Naive B cell (primary cell): ENCODE measurements at regions not wholly inside any gene's neighbourhood (a gene's known extent, or its start where the extent isn't known, plus 50 kb on each side); places are given as distances from the start of the nearest gene placed in this dataset.

Experiments
- ATAC-seq, 2 donors: fragments of 150-1000 bp; cut with Tn5 transposase; 2 replicates each; pipeline ENCODE4 v1.10.0; 2021; ENCODE audit warnings: low read depth in 2 of 2, mild to moderate bottlenecking in 2 of 2, moderate library complexity in 2 of 2
- DNase-seq: peaks from one replicate; pipeline ENCODE4 v3.0.0; 2022
- H3K27ac Mint-ChIP-seq, 6 donors: one replicate each; pipeline ENCODE4 v1.8.0; 2020 to 2022; ENCODE audit warnings: mild to moderate bottlenecking in 6 of 6, mixed read lengths in 6 of 6, moderate library complexity in 5 of 6, inconsistent platforms in 2 of 6
- H3K27me3 Mint-ChIP-seq, 3 donors: one replicate each; pipeline ENCODE4 v1.8.0; 2021 to 2022; ENCODE audit warnings: mixed read lengths in 3 of 3, mild to moderate bottlenecking in 1 of 3
- H3K36me3 Mint-ChIP-seq, 2 donors: one replicate each; pipeline ENCODE4 v1.8.0; 2020 to 2022; ENCODE audit warnings: mixed read lengths in 2 of 2, inconsistent platforms in 1 of 2, mild to moderate bottlenecking in 1 of 2
- H3K4me1 Mint-ChIP-seq, 3 donors: one replicate each; pipeline ENCODE4 v1.8.0; 2020 to 2022; ENCODE audit warnings: mixed read lengths in 3 of 3, inconsistent platforms in 1 of 3, mild to moderate bottlenecking in 1 of 3, moderate library complexity in 1 of 3
- H3K4me3 Mint-ChIP-seq, 8 donors: one replicate each; pipeline ENCODE4 v1.8.0; 2020 to 2022; ENCODE audit warnings: mild to moderate bottlenecking in 8 of 8, mixed read lengths in 8 of 8, moderate library complexity in 8 of 8, inconsistent platforms in 2 of 8
- H3K9me3 Mint-ChIP-seq, 7 donors: one replicate each; pipeline ENCODE4 v1.8.0; 2020 to 2022; ENCODE audit warnings: mixed read lengths in 7 of 7, mild to moderate bottlenecking in 5 of 7, inconsistent platforms in 2 of 7, moderate library complexity in 1 of 7

DNA sequence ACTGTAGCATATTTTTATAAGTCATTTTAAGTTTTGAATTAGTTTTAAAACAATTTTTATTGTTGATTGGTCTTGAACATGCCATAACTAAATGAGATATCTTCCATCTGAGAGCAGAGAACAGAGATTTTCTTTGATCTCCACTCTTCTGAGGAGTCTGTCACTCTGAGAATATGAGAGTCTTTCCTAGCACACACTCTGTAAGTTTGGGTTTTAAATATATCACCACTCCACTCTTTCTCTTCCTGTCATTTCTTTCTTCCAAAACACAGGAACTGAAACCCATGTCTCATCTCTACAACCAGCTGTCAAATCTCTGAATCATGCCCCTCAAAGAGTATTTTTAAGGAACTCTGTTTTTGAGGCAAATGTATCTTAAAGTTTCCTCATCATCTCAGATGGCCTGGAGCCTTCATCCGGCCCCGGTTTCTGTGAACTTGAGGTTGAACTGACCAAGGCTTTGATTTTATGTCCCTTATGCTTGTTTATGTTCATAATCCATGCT, 698.2 kb upstream of the SGCG start:
- Mint-ChIP-seq H3K27me3 (no peaks in the 10 kb centered on the region), H3K4me1 (peaks cover 0 to 4% (median 0%) of the 10 kb centered on the region in 3 donors), H3K27ac (no peak overlapping the region), H3K9me3 (peaks cover 0 to 10% (median 4%) of the 10 kb centered on the region in 7 donors), H3K36me3 (no peaks in the 10 kb centered on the region), H3K4me3 (no peak overlapping the region)
- ATAC-seq (no peak), DNase-seq (no peak)

DNA sequence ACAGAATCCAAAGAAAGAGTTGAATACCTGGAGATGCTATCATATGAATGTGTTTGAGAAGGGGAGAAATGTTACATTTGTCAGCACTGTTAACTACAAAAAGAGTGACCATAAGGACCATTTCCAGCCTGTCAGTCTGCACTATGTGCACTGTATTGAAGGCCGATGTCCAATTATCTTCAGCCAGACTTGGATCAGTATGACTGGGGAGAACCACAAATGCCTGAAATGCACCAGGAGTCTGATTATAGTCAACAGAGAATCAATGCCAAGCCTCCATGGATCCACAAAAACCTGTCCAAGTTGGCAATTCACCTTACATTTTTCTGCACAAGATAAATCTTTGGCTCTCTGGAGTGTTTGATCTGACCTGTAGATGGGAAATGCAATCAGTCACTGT, 697.5 kb upstream of the SGCG start:
- no peaks in the 10 kb centered on the region for H3K36me3 Mint-ChIP-seq
- no peak overlapping the region for H3K27ac Mint-ChIP-seq
- H3K4me3 Mint-ChIP-seq, result no peak overlapping the region
- no peak for ATAC-seq
- peaks cover 0 to 10% (median 4%) of the 10 kb centered on the region in 7 donors for H3K9me3 Mint-ChIP-seq
- H3K27me3 Mint-ChIP-seq, result no peaks in the 10 kb centered on the region
- DNase-seq, result no peak
- H3K4me1 Mint-ChIP-seq, result peaks cover 0 to 4% (median 0%) of the 10 kb centered on the region in 3 donors

DNA sequence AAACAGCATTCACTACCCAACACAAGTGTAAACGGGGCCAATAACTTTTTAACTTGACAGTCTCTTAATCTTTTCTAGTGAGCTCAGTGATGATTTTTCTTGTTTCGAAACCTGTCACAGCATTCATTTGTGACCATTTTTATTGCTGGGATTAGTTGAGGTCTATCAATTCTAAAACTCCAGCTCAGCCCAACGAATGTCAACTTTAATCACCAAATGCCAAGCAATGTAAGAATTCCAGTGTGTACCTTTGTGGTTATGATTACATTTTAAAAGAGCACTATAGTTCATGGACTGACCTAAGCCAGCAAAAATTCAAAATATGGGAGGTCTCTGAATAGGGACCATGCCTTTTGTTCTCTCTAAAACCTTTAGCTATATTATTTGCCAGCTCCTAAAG, 694.3 kb upstream of the SGCG start:
- no peak overlapping the region for H3K4me3 Mint-ChIP-seq
- no peak overlapping the region for H3K27ac Mint-ChIP-seq
- H3K36me3 Mint-ChIP-seq, result no peaks in the 10 kb centered on the region
- H3K27me3 Mint-ChIP-seq, result no peaks in the 10 kb centered on the region
- DNase-seq (no peak), ATAC-seq (no peak)
- H3K4me1 Mint-ChIP-seq, result peaks cover 0 to 4% (median 0%) of the 10 kb centered on the region in 3 donors
- H3K9me3 Mint-ChIP-seq, result peaks cover 0 to 6% (median 2%) of the 10 kb centered on the region in 7 donors

DNA sequence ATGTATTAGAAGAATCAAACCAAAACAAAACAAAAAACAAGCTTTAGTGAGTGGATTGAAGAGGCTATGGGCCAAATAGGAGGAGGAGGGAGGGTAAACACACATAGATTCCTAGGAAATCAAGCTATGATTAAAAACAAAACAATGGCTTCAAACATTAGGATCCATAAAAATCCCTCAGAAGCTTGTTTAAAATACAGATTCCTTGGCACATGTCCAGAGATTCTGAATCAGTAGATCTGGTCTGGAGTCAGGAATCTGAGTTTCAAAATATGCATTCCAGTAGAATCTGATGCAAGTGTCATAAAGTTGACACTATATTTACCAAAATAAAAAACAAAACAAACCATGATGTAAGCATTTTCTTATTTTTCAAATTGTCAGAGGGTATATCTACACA, 692.8 kb upstream of the SGCG start:
- ATAC-seq (no peak), DNase-seq (no peak)
- Mint-ChIP-seq H3K4me3 (no peak overlapping the region), H3K27me3 (no peaks in the 10 kb centered on the region), H3K9me3 (peaks cover 0 to 7% (median 1%) of the 10 kb centered on the region in 7 donors), H3K36me3 (no peaks in the 10 kb centered on the region), H3K27ac (no peak overlapping the region), H3K4me1 (no peaks in the 10 kb centered on the region)

DNA sequence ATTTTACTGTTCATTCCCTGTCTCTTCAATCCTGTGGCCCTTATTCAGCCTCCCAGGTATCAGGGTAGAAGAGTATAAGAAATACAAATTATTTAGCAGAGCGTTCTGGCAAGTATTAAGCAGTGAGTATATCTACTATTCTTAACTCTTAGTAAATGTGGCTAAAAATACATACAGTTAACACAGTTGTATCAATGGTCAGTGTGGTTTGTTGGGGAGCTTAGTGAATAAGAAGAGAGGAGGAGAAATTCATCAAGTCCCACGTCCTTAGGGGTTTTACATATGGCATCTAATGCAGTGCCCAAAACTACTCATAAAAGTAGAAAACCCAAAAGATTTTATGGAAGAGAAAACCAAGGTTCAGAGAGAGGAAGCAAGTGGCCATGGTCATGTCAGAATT, 691.0 kb upstream of the SGCG start:
- H3K27me3 Mint-ChIP-seq, result no peaks in the 10 kb centered on the region
- DNase-seq (no peak), ATAC-seq (no peak)
- H3K36me3 Mint-ChIP-seq, result no peaks in the 10 kb centered on the region
- H3K4me1 Mint-ChIP-seq, result no peaks in the 10 kb centered on the region
- no peak overlapping the region for H3K4me3 Mint-ChIP-seq
- no peak overlapping the region for H3K27ac Mint-ChIP-seq
- peaks cover 0 to 15% (median 7%) of the 10 kb centered on the region in 7 donors for H3K9me3 Mint-ChIP-seq

DNA sequence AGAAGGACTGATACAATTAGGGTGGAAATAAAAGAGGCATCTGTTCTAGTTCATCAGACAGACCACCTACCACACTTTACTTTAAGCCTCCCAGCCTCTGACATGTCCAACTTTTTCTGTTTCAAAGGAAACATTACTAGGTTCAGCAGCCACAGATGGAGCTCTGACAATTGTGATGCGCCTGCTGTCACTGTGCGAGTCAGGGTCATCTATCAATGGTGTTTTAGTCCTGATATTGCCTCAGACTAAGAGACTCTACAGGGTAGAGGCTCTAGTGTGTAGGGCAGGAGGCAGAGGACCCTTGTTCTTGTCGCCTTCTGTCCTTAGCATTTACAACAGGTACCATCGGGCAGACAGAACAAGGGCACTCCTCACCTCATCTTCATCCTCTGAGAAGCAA, 685.0 kb upstream of the SGCG start:
- no peaks in the 10 kb centered on the region for H3K36me3 Mint-ChIP-seq
- no peak for DNase-seq
- H3K27ac Mint-ChIP-seq, result peak overlapping the region in 1 of 6 donors; percentile 51
- H3K4me3 Mint-ChIP-seq, result no peak overlapping the region
- H3K9me3 Mint-ChIP-seq, result peaks cover 0 to 15% (median 7%) of the 10 kb centered on the region in 7 donors
- ATAC-seq, result no peak
- H3K4me1 Mint-ChIP-seq, result no peaks in the 10 kb centered on the region
- H3K27me3 Mint-ChIP-seq, result no peaks in the 10 kb centered on the region

DNA sequence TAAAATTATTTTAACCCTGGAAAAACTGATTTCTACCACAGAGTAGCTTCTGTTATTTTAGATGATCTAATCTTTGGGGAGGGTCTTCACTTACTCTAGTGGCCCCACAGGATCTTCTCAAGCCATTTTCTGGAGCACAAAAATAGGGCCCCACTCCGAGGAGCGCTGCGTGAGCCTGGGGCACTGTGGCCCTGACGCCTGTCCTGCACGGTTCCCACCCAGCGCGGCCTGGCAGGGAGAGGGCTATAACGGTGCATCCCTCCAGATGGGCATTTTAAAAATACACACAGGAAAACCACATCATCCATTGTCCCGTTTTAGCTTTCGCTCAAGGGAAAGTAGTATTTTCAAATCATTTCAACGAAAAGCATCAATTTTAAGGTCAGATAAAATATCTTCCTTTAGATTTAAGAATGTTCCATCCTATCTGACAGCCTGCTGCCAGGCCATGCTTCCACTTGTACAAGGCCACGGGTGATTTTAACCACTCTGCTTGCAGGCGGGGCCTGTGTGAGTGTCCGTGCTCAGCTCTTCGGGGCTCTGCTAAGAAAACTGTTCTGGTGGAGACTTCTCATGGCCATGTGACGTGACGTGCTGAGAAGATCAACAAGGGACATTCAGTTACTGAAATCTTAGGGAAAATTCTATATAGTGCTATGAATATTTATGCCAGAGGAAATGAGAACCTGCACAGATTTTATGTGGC, 683.8 kb upstream of the SGCG start:
- no peak for DNase-seq
- H3K36me3 Mint-ChIP-seq, result no peaks in the 10 kb centered on the region
- H3K27me3 Mint-ChIP-seq, result no peaks in the 10 kb centered on the region
- no peak overlapping the region for H3K27ac Mint-ChIP-seq
- ATAC-seq, result no peak
- no peaks in the 10 kb centered on the region for H3K4me1 Mint-ChIP-seq
- no peak overlapping the region for H3K4me3 Mint-ChIP-seq
- H3K9me3 Mint-ChIP-seq, result peaks cover 2 to 10% (median 6%) of the 10 kb centered on the region in 7 donors

DNA sequence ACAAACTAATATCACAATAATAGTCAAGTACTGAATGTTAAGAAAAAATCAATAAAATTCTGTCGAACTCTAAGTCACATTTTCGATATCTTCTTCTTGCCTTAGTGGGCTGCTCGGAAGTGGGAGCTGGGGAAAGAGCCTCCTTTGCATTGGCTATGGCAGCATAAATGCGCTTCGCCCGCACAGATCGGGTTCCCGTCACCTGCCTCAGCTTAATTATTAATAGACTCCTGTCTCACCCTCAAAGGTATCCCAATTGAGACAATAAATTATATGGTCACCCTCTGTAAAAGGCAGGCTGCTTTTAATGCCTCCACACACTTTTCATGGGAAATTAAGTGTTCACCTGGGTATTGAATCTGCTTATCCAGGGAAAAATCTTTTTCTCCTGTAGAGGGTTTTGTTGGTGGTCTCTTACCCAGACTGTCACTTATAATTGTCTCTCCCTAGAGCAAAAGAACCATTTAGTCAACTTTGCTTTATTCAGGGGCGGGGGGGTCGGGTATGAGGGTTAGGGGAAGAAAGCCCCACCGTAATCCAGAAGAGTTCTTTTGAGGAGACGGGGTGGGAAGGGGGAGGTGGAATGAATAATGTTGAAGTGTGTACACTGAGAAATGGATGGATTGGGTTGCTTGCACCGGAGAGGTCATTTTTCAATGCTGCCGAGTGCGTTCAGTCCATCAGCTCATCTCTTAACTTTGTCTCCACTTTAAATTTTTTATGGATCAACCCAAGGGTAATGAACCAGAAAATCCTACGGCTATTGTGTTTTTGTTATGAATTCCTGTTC, 682.6 kb upstream of the SGCG start:
- Mint-ChIP-seq H3K9me3 (peaks cover 2 to 10% (median 6%) of the 10 kb centered on the region in 7 donors), H3K36me3 (no peaks in the 10 kb centered on the region), H3K4me1 (no peaks in the 10 kb centered on the region), H3K27ac (no peak overlapping the region), H3K4me3 (no peak overlapping the region), H3K27me3 (no peaks in the 10 kb centered on the region)
- DNase-seq, result no peak
- no peak for ATAC-seq

DNA sequence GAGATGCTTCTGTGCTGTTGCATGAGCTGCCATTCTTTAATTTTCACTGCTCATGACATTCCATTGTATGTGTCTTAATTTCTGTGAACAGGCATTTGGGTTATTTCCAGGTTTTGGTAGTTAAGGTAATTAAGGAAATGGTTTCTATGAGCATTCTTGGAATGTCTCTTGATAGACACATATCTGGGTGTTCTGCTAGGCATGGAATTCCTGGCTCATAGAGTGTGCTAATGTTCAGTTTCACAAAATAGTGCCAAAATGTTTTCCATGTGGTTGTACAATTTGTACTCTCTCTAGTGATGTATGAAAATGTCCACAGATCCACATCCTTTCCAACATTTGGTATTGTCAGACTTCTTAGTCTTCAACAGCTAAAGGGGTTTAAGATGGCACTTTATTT, 680.9 kb upstream of the SGCG start:
- Mint-ChIP-seq H3K36me3 (no peaks in the 10 kb centered on the region), H3K4me3 (no peak overlapping the region), H3K9me3 (peaks cover 0 to 5% (median 2%) of the 10 kb centered on the region in 7 donors), H3K27me3 (no peaks in the 10 kb centered on the region), H3K4me1 (no peaks in the 10 kb centered on the region), H3K27ac (no peak overlapping the region)
- ATAC-seq (no peak), DNase-seq (no peak)

DNA sequence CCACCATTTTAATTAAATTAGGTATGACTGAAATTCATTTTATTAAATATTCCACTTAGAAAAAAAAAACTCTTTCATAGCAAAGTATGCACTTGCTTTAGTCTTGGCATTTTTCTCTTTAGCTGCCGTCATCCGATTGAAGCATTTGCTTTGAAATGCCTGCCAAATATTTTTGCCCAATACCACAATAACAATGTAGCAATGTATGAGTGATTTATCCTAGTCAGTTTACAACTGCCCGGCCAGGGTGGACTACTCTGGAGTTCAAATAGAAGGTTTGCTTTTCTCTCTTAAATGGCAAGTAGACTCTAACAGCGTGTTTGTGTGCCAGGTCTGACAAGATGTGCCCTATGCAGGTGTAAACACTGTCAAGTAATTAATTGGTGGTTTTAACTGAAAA, 675.3 kb upstream of the SGCG start:
- DNase-seq (no peak), ATAC-seq (no peak)
- H3K27ac Mint-ChIP-seq, result no peak overlapping the region
- H3K4me3 Mint-ChIP-seq, result no peak overlapping the region
- no peaks in the 10 kb centered on the region for H3K4me1 Mint-ChIP-seq
- H3K27me3 Mint-ChIP-seq, result no peaks in the 10 kb centered on the region
- H3K36me3 Mint-ChIP-seq, result no peaks in the 10 kb centered on the region
- H3K9me3 Mint-ChIP-seq, result peaks cover 0 to 10% (median 0%) of the 10 kb centered on the region in 7 donors

DNA sequence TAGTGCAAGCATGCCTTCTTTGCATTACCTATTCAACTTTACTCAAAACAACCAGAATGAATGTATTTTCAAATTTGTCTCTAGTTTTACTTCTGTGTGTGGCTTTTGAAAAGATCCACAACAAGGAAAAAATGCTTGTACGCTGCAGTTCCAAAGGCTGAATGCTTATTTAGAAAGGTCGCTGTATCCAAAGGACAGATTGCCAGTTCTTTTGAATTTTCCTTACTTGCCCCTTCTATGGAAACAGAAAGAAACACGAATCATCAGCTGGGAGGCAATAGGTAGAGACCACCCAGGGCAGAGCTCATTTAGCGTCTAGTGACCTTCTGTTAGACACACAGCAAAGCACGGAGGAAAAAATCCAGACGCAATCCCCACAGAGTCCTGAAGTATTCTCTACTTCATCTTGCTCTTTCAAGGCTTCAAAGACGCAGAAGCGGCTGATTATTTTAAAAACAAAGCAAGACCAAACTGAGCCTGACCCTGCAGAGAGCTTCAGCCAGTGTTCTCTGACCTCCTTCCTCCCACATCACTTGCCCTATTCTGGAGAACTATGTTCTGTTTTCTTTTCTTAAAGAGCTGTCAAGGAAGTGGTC, 674.6 kb upstream of the SGCG start:
- peaks cover 0 to 9% (median 0%) of the 10 kb centered on the region in 7 donors for H3K9me3 Mint-ChIP-seq
- no peaks in the 10 kb centered on the region for H3K36me3 Mint-ChIP-seq
- H3K27ac Mint-ChIP-seq, result no peak overlapping the region
- ATAC-seq (no peak), DNase-seq (no peak)
- H3K4me3 Mint-ChIP-seq, result no peak overlapping the region
- no peaks in the 10 kb centered on the region for H3K4me1 Mint-ChIP-seq
- H3K27me3 Mint-ChIP-seq, result no peaks in the 10 kb centered on the region

DNA sequence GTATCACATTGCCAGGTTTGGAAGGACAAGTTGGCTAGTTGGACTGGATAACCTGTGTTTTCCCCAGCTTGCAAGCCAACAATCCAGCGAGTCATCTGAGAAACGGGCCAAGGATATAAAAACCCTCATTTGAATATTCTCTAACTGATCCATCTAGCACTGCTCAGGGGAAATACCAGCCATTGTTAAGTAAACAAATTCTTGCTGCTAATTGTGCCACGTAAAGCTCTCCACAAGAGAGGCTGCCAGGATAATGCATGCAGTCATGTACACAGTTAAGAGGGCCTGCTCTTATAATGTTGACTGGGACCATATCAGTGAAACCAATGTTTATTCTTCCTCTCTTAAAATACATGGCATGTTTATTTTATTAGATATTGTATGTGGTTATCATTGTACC, 663.2 kb upstream of the SGCG start:
- ATAC-seq (no peak), DNase-seq (no peak)
- Mint-ChIP-seq H3K27ac (peak overlapping the region in 1 of 6 donors; percentile 56), H3K4me1 (no peaks in the 10 kb centered on the region), H3K36me3 (no peaks in the 10 kb centered on the region), H3K4me3 (no peak overlapping the region), H3K27me3 (no peaks in the 10 kb centered on the region), H3K9me3 (peaks cover 2 to 19% (median 4%) of the 10 kb centered on the region in 7 donors)

DNA sequence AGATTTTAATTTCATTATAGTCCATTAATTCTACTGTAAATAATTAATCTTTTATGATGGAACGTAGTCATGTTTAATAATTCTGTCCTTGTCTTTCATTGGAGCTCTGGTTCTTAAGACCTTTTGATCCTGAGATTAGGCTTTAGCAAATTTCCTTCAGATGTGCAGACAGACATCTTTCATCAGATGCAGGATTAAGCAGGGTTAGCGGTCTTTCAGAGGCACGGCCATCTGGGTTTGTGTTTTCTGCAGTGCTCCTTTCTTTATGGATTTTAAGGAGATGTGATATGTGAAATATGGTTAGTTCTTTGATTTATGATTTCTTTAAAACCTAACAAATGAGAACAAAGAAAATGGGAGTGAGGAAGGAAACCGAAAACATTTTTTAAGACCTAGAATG, 643.9 kb upstream of the SGCG start:
- H3K36me3 Mint-ChIP-seq, result no peaks in the 10 kb centered on the region
- no peak overlapping the region for H3K4me3 Mint-ChIP-seq

DNA sequence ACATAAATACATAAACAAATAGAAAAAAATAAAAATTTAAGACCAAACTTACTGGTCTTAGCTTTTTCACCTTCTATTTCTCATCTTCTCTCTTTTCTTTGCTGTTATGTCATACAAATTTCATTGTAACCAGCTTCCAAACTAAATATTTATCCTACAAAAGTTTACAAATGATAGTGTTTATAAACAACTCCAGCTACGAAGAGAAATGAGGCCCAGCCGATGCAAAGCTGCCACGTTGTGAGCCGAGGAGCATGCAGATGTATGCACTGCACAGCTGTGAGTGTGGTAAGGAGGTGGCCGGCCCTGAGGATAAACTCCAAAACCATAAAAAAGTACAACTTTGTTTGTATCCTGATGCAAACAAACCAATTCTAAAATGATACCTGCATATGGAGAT, 642.4 kb upstream of the SGCG start:
- ATAC-seq (no peak), DNase-seq (no peak)
- peaks cover 0 to 9% (median 5%) of the 10 kb centered on the region in 7 donors for H3K9me3 Mint-ChIP-seq
- no peaks in the 10 kb centered on the region for H3K4me1 Mint-ChIP-seq
- H3K27ac Mint-ChIP-seq, result no peak overlapping the region
- H3K27me3 Mint-ChIP-seq, result no peaks in the 10 kb centered on the region
- no peaks in the 10 kb centered on the region for H3K36me3 Mint-ChIP-seq
- H3K4me3 Mint-ChIP-seq, result no peak overlapping the region

More for the DNA sequence above, 643.9 kb upstream of the SGCG start:
- no peaks in the 10 kb centered on the region for H3K4me1 Mint-ChIP-seq
- no peaks in the 10 kb centered on the region for H3K27me3 Mint-ChIP-seq
- DNase-seq (no peak), ATAC-seq (no peak)
- H3K27ac Mint-ChIP-seq, result no peak overlapping the region
- peaks cover 3 to 13% (median 7%) of the 10 kb centered on the region in 7 donors for H3K9me3 Mint-ChIP-seq
